ENCODE measurements at regions not wholly inside any gene's neighbourhood (a gene's known extent, or its start where the extent isn't known, plus 50 kb on each side); places are given as distances from the start of the nearest gene placed in this dataset.

- ATAC-seq, result no peak
- no peak for TF ChIP-seq RARB (CRISPR knock-in tag; IDR thresholded peaks at IDR 0.05)
- TF ChIP-seq SNAI2 (CRISPR knock-in tag; IDR thresholded peaks at IDR 0.05), result no peak
- TF ChIP-seq ESRRG (CRISPR knock-in tag; IDR thresholded peaks at IDR 0.05), result no peak
- TF ChIP-seq ZFP3 (CRISPR knock-in tag; IDR thresholded peaks at IDR 0.05), result no peak
- TF ChIP-seq ZFP30 (CRISPR knock-in tag; IDR thresholded peaks at IDR 0.05), result no peak
- TF ChIP-seq BACH2 (CRISPR knock-in tag; IDR thresholded peaks at IDR 0.05; ENCODE audit: borderline replicate concordance), result no peak
- no peak for TF ChIP-seq ZNF70 (CRISPR knock-in tag; IDR thresholded peaks at IDR 0.05)
- no peak for TF ChIP-seq PATZ1 (CRISPR knock-in tag; IDR thresholded peaks at IDR 0.05; ENCODE audit: borderline replicate concordance)
Measured at GRCh38 chr13:73261739-73262216, 203.0 kb downstream of the KLF5 start.

DNA sequence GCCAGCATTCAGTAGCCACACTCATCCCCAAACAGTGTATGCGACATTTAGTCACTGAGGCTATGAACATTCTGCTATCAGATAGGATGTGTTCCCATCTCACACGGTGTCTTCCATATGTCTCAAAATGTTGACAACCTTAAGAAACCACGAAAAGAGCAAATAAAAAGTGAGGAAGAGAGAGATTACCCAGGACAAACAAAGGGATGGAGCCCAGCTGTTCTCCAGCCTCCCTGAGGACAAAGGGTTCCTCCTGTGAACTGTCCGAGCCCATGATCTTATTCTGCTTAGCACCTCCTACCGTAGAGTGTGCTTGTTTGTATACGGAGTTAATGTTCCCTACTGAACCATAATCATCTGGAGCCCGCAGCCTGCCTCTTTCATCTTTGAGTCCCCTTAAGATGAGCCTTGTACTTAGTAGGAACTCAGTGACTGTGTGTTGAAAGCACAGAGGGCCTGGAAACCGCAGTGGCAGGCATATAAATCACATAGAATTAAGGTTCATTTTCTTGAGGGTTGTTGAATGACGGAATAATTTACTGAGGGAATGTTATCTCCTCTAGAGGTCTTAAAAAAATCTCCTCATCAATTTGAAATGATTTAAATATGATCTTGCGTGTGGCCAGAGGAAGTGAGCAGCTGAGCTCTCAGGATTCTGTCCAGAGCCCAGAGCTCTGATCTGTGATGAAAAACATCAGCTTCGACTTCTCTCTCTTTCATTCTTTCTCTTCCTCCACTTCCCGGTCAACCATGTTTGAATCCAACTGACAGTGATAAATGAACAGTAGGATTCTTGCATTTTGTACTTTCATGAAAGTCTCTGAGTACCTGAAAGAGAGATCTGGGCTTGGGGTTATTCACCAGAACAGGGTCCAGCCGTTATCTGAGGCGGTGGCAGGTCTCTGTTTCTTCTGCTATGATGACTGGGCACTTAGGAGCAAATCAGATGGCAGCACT is 200.5 kb downstream of the KLF5 start:
- TF ChIP-seq PATZ1 (CRISPR knock-in tag; IDR thresholded peaks at IDR 0.05; ENCODE audit: borderline replicate concordance), result no peak
- no peak for TF ChIP-seq GLIS3 (CRISPR knock-in tag; IDR thresholded peaks at IDR 0.05)
- TF ChIP-seq TOX (CRISPR knock-in tag; IDR thresholded peaks at IDR 0.05; ENCODE audit: borderline replicate concordance), result no peak
- no peak for TF ChIP-seq TCF4 (CRISPR knock-in tag; IDR thresholded peaks at IDR 0.05; ENCODE audit: borderline replicate concordance)
- TF ChIP-seq ZC3H10 (CRISPR knock-in tag; IDR thresholded peaks at IDR 0.05), result no peak
- no peak for TF ChIP-seq CSRNP3 (CRISPR knock-in tag; IDR thresholded peaks at IDR 0.05)
- no peak for TF ChIP-seq ZFP30 (CRISPR knock-in tag; IDR thresholded peaks at IDR 0.05)
- TF ChIP-seq CSDC2 (CRISPR knock-in tag; IDR thresholded peaks at IDR 0.05), result no peak
- no peak for TF ChIP-seq ZNF70 (CRISPR knock-in tag; IDR thresholded peaks at IDR 0.05)
- TF ChIP-seq ZNF8 (CRISPR knock-in tag; IDR thresholded peaks at IDR 0.05), result no peak
- TF ChIP-seq ZFP3 (CRISPR knock-in tag; IDR thresholded peaks at IDR 0.05), result no peak
- TF ChIP-seq CREB5 (CRISPR knock-in tag; IDR thresholded peaks at IDR 0.05; ENCODE audit: low read depth), result no peak
- no peak for ATAC-seq

DNA sequence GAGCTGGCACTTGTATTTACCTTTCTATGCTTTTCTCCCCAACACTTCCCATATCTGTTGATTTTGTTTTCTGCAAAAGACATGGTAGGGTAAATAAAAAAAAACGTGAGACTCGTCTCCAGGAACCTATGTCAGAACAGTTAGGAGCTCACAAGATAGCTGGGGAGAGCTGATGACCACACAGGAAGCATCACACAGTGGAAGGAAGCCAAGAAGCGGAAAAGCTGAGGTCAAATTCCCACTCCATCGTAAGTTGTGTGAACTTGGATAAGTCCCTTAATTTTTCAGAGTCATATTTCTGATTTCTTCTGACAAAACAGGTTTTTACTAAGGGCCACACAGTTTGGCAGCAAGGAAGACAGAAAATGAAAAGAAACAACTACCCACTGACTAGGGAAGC is 199.6 kb downstream of the KLF5 start:
- ATAC-seq, result no peak
- no peak for TF ChIP-seq CSDC2 (CRISPR knock-in tag; IDR thresholded peaks at IDR 0.05)
- TF ChIP-seq ZNF565 (CRISPR knock-in tag; conservative IDR thresholded peaks at IDR 0.05; ENCODE audit: low read depth), result no peak
- TF ChIP-seq, protein P1, sequence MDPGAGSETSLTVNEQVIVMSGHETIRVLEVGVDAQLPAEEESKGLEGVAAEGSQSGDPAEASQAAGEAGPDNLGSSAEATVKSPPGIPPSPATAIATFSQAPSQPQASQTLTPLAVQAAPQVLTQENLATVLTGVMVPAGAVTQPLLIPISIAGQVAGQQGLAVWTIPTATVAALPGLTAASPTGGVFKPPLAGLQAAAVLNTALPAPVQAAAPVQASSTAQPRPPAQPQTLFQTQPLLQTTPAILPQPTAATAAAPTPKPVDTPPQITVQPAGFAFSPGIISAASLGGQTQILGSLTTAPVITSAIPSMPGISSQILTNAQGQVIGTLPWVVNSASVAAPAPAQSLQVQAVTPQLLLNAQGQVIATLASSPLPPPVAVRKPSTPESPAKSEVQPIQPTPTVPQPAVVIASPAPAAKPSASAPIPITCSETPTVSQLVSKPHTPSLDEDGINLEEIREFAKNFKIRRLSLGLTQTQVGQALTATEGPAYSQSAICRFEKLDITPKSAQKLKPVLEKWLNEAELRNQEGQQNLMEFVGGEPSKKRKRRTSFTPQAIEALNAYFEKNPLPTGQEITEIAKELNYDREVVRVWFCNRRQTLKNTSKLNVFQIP (CRISPR knock-in tag; IDR thresholded peaks at IDR 0.05; ENCODE audit: borderline replicate concordance, low read depth), result no peak
- no peak for TF ChIP-seq ISL1 (CRISPR knock-in tag; IDR thresholded peaks at IDR 0.05)
- TF ChIP-seq TSHZ2 (CRISPR knock-in tag; IDR thresholded peaks at IDR 0.05), result no peak
